Common myeloid progenitor, CD34-positive (primary cell): ENCODE measurements at regions not wholly inside any gene's neighbourhood (a gene's known extent, or its start where the extent isn't known, plus 50 kb on each side); places are given as distances from the start of the nearest gene placed in this dataset.

Source experiments
- CTCF ChIA-PET: fragments of 350-600 bp; sonication (Branson Sonifier 250); formaldehyde crosslinking; loops from one replicate; lab custom pipeline; 2021; ENCODE audit warnings: antibody characterized with exemption; lab: Charles Lee
- POLR2A ChIA-PET: fragments of 350-600 bp; sonication (Branson Sonifier 250); formaldehyde crosslinking; loops from one replicate; lab custom pipeline; 2021; ENCODE audit warnings: antibody characterized with exemption; lab: Charles Lee
- DNase-seq, 3 donors: peaks; one replicate each; pipeline versions ENCODE4 v3.0.0 to v3.0.0-alpha.2; 2013
- H3K27ac ChIP-seq, 2 experiments: 1 replicate in 1 of 2; 2 replicates in 1 of 2; pipeline ENCODE4 v1.7.0; 2013; ENCODE audit warnings: inconsistent platforms in 2 of 2, low read length in 2 of 2, mild to moderate bottlenecking in 2 of 2, low read depth in 1 of 2, moderate library complexity in 1 of 2; ENCODE audit not compliant: severe bottlenecking in 2 of 2, insufficient read depth in 1 of 2, poor library complexity in 1 of 2
- H3K27me3 ChIP-seq, 5 experiments: replicated peaks in 2 of 5; 1 replicate in 3 of 5; 2 replicates in 2 of 5; pipeline versions ENCODE4 v1.6.1 to v1.7.0; 2013; ENCODE audit warnings: low read length in 4 of 5, mild to moderate bottlenecking in 2 of 5, moderate library complexity in 2 of 5, inconsistent platforms in 1 of 5; ENCODE audit not compliant: insufficient read depth in 5 of 5, control insufficient read depth in 4 of 5
- H3K36me3 ChIP-seq, 4 experiments: 1 replicate in 2 of 4; 2 replicates in 2 of 4; pipeline versions ENCODE4 v1.6.1 to v1.7.0; 2013; ENCODE audit warnings: low read length in 3 of 4, control low read depth in 1 of 4, mild to moderate bottlenecking in 1 of 4; ENCODE audit not compliant: control insufficient read depth in 4 of 4, insufficient read depth in 4 of 4
- H3K4me1 ChIP-seq, 4 experiments: 1 replicate in 3 of 4; 2 replicates in 1 of 4; pipeline versions ENCODE4 v1.6.1 to v1.7.1; 2013; ENCODE audit warnings: low read length in 3 of 4, mild to moderate bottlenecking in 3 of 4, control low read depth in 1 of 4, inconsistent platforms in 1 of 4, moderate library complexity in 1 of 4; ENCODE audit not compliant: control insufficient read depth in 4 of 4, insufficient read depth in 4 of 4; ENCODE audit errors: control extremely low read depth in 1 of 4
- H3K4me3 ChIP-seq, 7 experiments: 1 replicate in 4 of 7; 2 replicates in 3 of 7; pipeline versions ENCODE4 v1.5.1 to v1.7.0; 2013; ENCODE audit warnings: mild to moderate bottlenecking in 7 of 7, low read length in 6 of 7, moderate library complexity in 6 of 7, inconsistent platforms in 2 of 7, low read depth in 2 of 7, control low read depth in 1 of 7; ENCODE audit not compliant: insufficient read depth in 4 of 7, control insufficient read depth in 1 of 7; ENCODE audit errors: extremely low read depth in 1 of 7
- H3K9me3 ChIP-seq, 5 experiments: 1 replicate in 4 of 5; 2 replicates in 1 of 5; pipeline versions ENCODE4 v1.6.1 to v1.7.1; 2013; ENCODE audit warnings: low read length in 4 of 5, mild to moderate bottlenecking in 2 of 5, inconsistent platforms in 1 of 5, low read depth in 1 of 5, moderate library complexity in 1 of 5; ENCODE audit not compliant: control insufficient read depth in 4 of 5, insufficient read depth in 2 of 5; ENCODE audit errors: control extremely low read depth in 1 of 5
- WGBS: methylation state at CpG from one replicate; pipeline ENCODE4 v1.1.5; 2013; ENCODE audit not compliant: insufficient coverage; 5-methylcytosine and 5-hydroxymethylcytosine counted together

GRCh38 chr6:144796070-144796469, 510.9 kb downstream of the UTRN start:
- peaks cover 0 to 4% (median 0%) of the 10 kb centered on the region in 5 experiments for H3K9me3 ChIP-seq
- no peak for DNase-seq
- no peak overlapping the region for H3K27ac ChIP-seq
- no peak overlapping the region for H3K4me3 ChIP-seq
- ChIA-PET CTCF (no interaction called here), POLR2A (no interaction called here)
- WGBS = no CpG with 5 or more reads among the region's 2 CpGs
- H3K27me3 ChIP-seq = no peaks in the 10 kb centered on the region
- H3K36me3 ChIP-seq = peaks cover 10 to 50% (median 22%) of the 10 kb centered on the region in 4 experiments
- H3K4me1 ChIP-seq = no peaks in the 10 kb centered on the region

GRCh38 chr6:144797881-144798589, 512.9 kb downstream of the UTRN start:
- CTCF ChIA-PET = interaction anchor here (1.4 kb wide), 1 partner anchor 8 kb away, joined by 3 read pairs; no protein-coding TSS in a partner anchor
- Histone ChIP-seq H3K9me3 (peaks cover 0 to 4% (median 0%) of the 10 kb centered on the region in 5 experiments), H3K27me3 (no peaks in the 10 kb centered on the region), H3K4me3 (no peak overlapping the region), H3K36me3 (peaks cover 10 to 50% (median 20%) of the 10 kb centered on the region in 4 experiments), H3K27ac (no peak overlapping the region), H3K4me1 (no peaks in the 10 kb centered on the region)
- POLR2A ChIA-PET = no interaction called here
- 96% methylated on average over 3 of the region's 7 CpGs for WGBS
- no peak for DNase-seq

DNA sequence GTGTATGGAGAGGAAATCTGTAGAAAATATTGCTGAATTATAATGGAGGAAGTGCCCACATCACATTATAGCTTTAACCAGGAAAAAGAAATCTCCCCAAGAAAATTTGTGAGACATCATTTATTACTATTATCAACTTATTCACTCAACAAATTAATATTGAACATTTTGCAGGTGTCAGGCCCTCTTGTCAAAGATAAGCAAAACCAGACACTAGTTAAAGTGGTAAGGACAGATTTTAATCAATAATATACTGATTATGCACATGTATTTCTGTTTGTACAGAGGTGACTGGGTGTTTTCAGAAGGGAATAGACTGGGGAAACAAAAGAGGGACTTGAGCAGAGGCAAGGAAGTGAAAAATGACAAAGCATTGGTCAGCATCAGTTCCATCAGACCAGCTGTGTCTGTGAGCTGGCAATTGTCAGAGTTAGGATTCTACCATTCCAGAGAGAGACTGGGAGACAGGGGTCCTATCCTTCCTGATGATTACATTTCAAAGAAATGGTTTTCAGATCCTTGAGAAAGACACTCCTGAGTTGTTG, 519.2 kb downstream of the UTRN start:
- H3K9me3 ChIP-seq = no peaks in the 10 kb centered on the region
- H3K27ac ChIP-seq = no peak overlapping the region
- no peaks in the 10 kb centered on the region for H3K4me1 ChIP-seq
- no peaks in the 10 kb centered on the region for H3K27me3 ChIP-seq
- no peak overlapping the region for H3K4me3 ChIP-seq
- ChIA-PET POLR2A (no interaction called here), CTCF (no interaction called here)
- H3K36me3 ChIP-seq = peaks cover 1 to 27% (median 13%) of the 10 kb centered on the region in 4 experiments
- DNase-seq = no peak

GRCh38 chr6:144805049-144805448, 519.9 kb downstream of the UTRN start:
- Histone ChIP-seq H3K36me3 (peaks cover 0 to 28% (median 14%) of the 10 kb centered on the region in 4 experiments), H3K27me3 (no peaks in the 10 kb centered on the region), H3K4me1 (no peaks in the 10 kb centered on the region), H3K9me3 (no peaks in the 10 kb centered on the region), H3K27ac (no peak overlapping the region), H3K4me3 (no peak overlapping the region)
- POLR2A ChIA-PET = no interaction called here
- WGBS = 82% methylated on average over 1 of the region's 1 CpG
- no peak for DNase-seq
- CTCF ChIA-PET = no interaction called here

- ChIA-PET POLR2A (no interaction called here), CTCF (interaction anchor here (0.6 kb wide), 1 partner anchor 26 kb away, joined by 3 read pairs; no protein-coding TSS in a partner anchor)
- Histone ChIP-seq H3K36me3 (peaks cover 0 to 33% (median 19%) of the 10 kb centered on the region in 4 experiments), H3K4me1 (no peaks in the 10 kb centered on the region), H3K27me3 (no peaks in the 10 kb centered on the region), H3K27ac (no peak overlapping the region), H3K4me3 (no peak overlapping the region), H3K9me3 (no peaks in the 10 kb centered on the region)
- DNase-seq = no peak
These were observed 521.1 kb downstream of the UTRN start for GRCh38 chr6:144806222-144806621.

- Histone ChIP-seq H3K4me3 (no peak overlapping the region), H3K9me3 (no peaks in the 10 kb centered on the region), H3K27ac (no peak overlapping the region), H3K27me3 (no peaks in the 10 kb centered on the region), H3K36me3 (peaks cover 0 to 38% (median 23%) of the 10 kb centered on the region in 4 experiments), H3K4me1 (no peaks in the 10 kb centered on the region)
- POLR2A ChIA-PET = no interaction called here
- DNase-seq = no peak
- CTCF ChIA-PET = interaction anchor here (2.4 kb wide), 1 partner anchor 15 kb away, joined by 7 read pairs; no protein-coding TSS in a partner anchor
- WGBS = 100% methylated on average over 1 of the region's 1 CpG
These were observed 524.0 kb downstream of the UTRN start for GRCh38 chr6:144809120-144809519.

DNA sequence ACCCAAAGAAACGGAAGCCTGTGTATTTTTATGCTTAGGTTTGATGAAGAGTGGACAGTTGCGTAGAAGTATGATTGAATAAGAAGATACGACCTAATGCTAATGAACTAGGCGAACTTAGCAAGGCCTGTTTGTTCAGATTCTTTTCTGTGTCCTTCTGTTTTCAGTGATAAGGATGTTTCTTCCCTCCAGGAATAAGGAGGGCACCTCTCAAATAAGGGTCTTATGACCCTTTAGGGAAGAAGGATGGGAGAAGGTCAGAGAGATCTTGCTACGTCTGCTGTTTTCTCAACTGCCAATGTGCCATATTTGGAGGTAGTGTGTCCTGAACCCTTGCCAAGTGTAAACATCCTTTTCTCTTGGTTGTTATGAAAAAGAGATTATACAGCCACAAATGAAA, 524.8 kb downstream of the UTRN start:
- DNase-seq = no peak
- H3K4me3 ChIP-seq = no peak overlapping the region
- H3K27ac ChIP-seq = no peak overlapping the region
- ChIA-PET CTCF (no interaction called here), POLR2A (no interaction called here)
- peaks cover 0 to 32% (median 19%) of the 10 kb centered on the region in 4 experiments for H3K36me3 ChIP-seq
- no peaks in the 10 kb centered on the region for H3K4me1 ChIP-seq
- no peaks in the 10 kb centered on the region for H3K27me3 ChIP-seq
- 100% methylated on average over 5 of the region's 5 CpGs for WGBS
- H3K9me3 ChIP-seq = no peaks in the 10 kb centered on the region
